ENCODE measurements at regions not wholly inside any gene's neighbourhood (a gene's known extent, or its start where the extent isn't known, plus 50 kb on each side); places are given as distances from the start of the nearest gene placed in this dataset.

GRCh38 chr5:3343911-3344310 is 251.7 kb upstream of the IRX1 start:
- H3K27me3 Mint-ChIP-seq (ENCODE audit: low read depth, poor library complexity), result peaks cover 58% of the 10 kb centered on the region
- no peak overlapping the region for H3K4me3 Mint-ChIP-seq
- no peak for DNase-seq
- no peak overlapping the region for H3K27ac Mint-ChIP-seq
- no peaks in the 10 kb centered on the region for H3K4me1 Mint-ChIP-seq
- H3K36me3 Mint-ChIP-seq (ENCODE audit: low read depth), result no peaks in the 10 kb centered on the region
- H3K9me3 Mint-ChIP-seq, result no peaks in the 10 kb centered on the region
- TF ChIP-seq CTCF (IDR thresholded peaks at IDR 0.05), result no peak

DNA sequence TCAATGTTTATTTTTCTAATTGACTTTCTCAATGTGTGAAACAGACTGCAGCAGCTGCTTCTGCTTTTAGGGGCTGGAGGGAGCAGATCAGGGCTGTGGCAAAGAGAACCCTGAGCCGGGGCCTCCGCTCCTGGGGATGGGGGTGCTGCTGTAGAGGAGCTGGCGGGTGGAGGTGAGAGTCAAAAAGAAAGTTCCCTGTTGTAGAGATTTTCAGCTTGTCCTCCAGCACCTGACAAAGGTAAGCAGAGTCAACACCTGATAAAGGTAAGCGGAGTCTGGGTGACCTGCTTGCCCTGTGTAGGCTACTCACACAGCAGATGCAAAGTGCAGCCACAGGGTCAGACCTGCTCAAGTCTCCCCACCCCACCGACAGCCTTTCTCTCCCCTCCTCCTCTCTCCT is 252.4 kb upstream of the IRX1 start:
- H3K27me3 Mint-ChIP-seq (ENCODE audit: low read depth, poor library complexity), result peaks cover 65% of the 10 kb centered on the region
- DNase-seq, result no peak

DNA sequence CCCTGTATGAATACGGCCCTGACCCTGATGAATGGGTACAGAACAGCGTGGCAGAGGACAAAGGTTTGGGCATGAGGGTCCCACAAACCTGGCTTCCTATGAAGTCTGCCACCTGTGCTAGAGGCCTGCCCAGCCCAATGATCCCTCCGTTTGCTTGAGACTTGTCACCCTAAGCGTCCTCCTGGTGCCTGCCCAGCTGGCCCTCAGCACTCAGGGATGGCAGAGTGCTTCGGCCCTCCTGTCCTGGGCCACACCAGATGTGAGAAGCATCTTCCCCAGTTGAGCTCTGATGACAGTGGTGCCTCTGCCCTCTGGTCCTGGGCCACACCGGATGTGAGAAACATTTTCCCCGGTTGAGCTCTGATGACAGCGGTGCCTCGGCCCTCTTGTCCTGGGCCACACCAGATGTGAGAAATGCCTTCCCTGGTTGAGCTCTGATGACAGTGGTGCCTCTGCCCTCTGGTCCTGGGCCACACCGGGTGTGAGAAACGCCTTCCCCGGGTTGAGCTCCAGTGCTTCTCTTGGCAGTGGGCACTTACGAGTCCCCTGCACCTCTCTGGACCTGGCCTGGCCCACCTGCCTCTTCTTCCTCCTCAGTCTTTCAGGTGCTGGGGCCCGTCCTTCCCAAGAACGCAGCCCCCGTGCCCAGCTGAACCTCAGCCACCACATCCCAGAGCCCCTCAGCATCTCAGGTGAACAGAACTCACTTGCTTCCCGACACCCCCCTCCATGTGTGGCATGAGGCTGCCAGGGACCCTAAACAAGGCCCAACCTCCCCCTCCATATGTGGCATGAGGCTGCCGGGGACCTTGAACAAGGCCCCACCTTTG is 253.1 kb upstream of the IRX1 start:
- no peaks in the 10 kb centered on the region for H3K36me3 Mint-ChIP-seq (ENCODE audit: low read depth)
- no peaks in the 10 kb centered on the region for H3K4me1 Mint-ChIP-seq
- no peaks in the 10 kb centered on the region for H3K9me3 Mint-ChIP-seq
- H3K27me3 Mint-ChIP-seq (ENCODE audit: low read depth, poor library complexity), result peaks cover 66% of the 10 kb centered on the region
- DNase-seq, result no peak
- no peak overlapping the region for H3K27ac Mint-ChIP-seq
- no peak for TF ChIP-seq CTCF (IDR thresholded peaks at IDR 0.05)
- no peak overlapping the region for H3K4me3 Mint-ChIP-seq

More for the DNA sequence above, 252.4 kb upstream of the IRX1 start:
- Mint-ChIP-seq H3K9me3 (no peaks in the 10 kb centered on the region), H3K27ac (no peak overlapping the region), H3K36me3 (ENCODE audit: low read depth) (no peaks in the 10 kb centered on the region), H3K4me1 (no peaks in the 10 kb centered on the region), H3K4me3 (no peak overlapping the region)
- no peak for TF ChIP-seq CTCF (IDR thresholded peaks at IDR 0.05)

- H3K4me1 Mint-ChIP-seq, result no peaks in the 10 kb centered on the region
- H3K4me3 Mint-ChIP-seq, result no peak overlapping the region
- no peaks in the 10 kb centered on the region for H3K36me3 Mint-ChIP-seq (ENCODE audit: low read depth)
- peaks cover 71% of the 10 kb centered on the region for H3K27me3 Mint-ChIP-seq (ENCODE audit: low read depth, poor library complexity)
- H3K9me3 Mint-ChIP-seq, result no peaks in the 10 kb centered on the region
- no peak for TF ChIP-seq CTCF (IDR thresholded peaks at IDR 0.05)
- no peak for DNase-seq
- peak overlapping the region; percentile 36 for H3K27ac Mint-ChIP-seq
Observed at GRCh38 chr5:3341446-3342240, 254.0 kb upstream of the IRX1 start.

- no peak overlapping the region for H3K4me3 Mint-ChIP-seq
- H3K27me3 Mint-ChIP-seq (ENCODE audit: low read depth, poor library complexity), result peaks cover 67% of the 10 kb centered on the region
- TF ChIP-seq CTCF (IDR thresholded peaks at IDR 0.05), result no peak
- H3K9me3 Mint-ChIP-seq, result no peaks in the 10 kb centered on the region
- no peak for DNase-seq
- no peaks in the 10 kb centered on the region for H3K4me1 Mint-ChIP-seq
- peak overlapping the region; percentile 22 for H3K27ac Mint-ChIP-seq
- no peaks in the 10 kb centered on the region for H3K36me3 Mint-ChIP-seq (ENCODE audit: low read depth)
Observed at GRCh38 chr5:3340471-3340870, 255.2 kb upstream of the IRX1 start.
